ENCODE measurements at regions not wholly inside any gene's neighbourhood (a gene's known extent, or its start where the extent isn't known, plus 50 kb on each side); places are given as distances from the start of the nearest gene placed in this dataset.

DNA sequence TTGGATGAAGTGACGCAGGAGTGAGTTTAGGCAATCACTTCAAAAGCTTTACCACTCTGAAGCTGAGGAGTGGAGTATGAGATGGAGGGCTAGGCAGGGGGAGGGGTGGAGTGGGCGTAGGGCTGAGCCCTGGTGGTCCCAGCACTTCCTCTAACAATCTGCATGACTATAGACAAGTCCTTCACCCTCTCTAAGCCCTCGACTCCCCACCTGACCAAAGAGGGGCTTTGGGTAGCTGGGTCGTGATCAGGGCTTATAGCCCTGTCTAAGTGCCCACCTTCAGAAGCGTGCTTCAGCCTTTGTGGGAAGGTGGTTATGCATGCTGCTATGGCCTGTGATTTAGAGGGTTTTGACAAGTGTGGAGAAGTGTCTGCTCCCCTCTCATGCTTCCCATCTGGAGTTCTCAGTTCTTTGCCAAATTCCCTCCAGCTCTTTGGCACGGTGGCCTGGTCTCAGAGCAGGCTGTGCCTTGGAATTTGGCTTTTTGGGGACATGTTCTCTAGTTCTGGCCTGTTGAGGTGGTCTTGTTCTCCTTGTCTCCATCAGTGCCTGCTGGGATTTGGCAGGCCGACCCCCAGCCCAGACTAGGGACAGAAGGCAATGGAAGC lies 53.0 kb downstream of the ACTBL2 start:
- no peak for TF ChIP-seq EZH2phosphoT487 (IDR thresholded peaks at IDR 0.05; ENCODE audit: insufficient read depth, low read depth)
- no peak for TF ChIP-seq EZH2 (IDR thresholded peaks at IDR 0.05; ENCODE audit: insufficient read depth, poor library complexity, severe bottlenecking)

Data from GM23248 (cell line).